Activated gamma-delta T cell treated with anti-CD3 and anti-CD28 coated beads, Interleukin-2, amount 50 U/mL, for 16 hours (primary cell): ENCODE measurements at regions not wholly inside any gene's neighbourhood (a gene's known extent, or its start where the extent isn't known, plus 50 kb on each side); places are given as distances from the start of the nearest gene placed in this dataset.

Source experiments
- DNase-seq: peaks from one replicate; pipeline ENCODE4 v3.0.0-alpha.2; 2020; ENCODE audit warnings: low read depth

DNA sequence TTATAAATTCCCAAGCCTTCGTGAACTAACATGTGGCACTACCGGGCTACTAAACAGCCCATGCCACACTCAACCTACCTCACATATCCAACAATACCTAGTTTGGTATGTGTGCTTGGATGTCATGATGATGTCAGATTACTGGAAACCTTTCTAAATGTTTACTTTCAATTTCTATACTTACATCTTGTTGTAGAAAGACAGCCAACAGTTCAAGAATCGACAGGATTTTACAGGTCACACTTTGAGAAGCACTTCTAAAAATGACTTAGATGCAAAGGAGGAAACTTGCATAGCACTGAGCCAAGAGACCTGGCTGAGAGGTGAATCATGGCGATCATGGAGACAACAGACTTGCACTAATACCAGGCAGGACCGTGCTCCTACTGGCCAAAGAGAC is 209.9 kb downstream of the COL4A1 start:
- DNase-seq = no peak

DNA sequence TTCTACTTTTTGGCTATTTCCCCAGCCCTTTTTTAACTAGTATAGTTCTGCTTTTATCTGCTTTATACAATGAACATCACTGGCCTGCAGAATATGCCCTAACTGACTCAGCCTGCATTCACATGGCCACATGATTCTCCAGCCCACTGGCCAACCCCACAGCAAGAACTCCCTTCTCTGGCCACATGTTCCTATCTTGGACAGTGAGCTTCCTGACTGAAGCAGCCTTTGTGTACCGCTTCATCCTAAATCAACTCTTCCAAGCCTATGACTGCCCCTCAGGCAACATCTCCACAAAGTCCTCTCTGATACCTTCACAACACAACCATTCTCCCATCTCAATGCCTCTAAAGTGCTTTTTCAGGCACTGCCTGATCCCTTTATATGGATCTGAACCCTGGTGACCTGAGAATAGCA is 214.1 kb downstream of the COL4A1 start:
- DNase-seq = no peak

GRCh38 chr13:110089815-110090214 is 217.1 kb downstream of the COL4A1 start:
- no peak for DNase-seq

DNA sequence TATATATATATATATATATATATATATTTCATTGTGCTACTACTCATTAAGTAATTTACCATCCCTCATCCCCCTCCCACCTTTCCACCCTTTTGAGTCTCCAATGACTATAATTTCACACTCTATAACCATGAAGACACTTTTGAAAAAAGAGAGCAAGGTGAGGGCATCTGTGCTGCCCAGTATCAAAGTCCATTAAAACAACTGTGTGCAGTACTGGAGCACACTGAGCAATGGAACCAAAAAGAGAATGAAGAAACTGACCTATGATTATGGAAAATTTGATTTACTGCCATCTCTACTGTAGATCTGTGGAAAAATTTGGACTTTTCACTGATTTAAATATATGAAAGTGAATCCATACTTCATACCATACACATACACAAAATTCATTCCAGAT is 217.9 kb downstream of the COL4A1 start:
- DNase-seq = no peak

DNA sequence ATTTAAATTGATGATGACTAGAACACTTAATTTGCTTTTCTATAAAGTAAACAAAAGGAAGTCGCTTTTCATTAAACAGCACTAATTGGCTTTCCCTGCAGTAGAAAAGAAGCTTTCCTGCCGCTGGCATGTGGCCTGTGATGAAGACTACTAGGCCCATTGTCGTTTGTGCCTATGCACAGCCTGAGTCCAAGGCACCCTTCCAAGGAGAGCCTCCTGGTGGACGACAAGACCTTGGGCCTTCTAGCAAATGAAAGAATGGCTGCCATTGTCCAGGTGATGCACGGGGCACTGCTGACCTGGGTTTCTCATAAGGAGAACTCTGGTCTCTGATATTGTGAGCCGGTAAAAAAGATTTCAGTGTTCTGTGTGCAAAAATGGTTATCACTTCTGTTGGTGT is 233.0 kb downstream of the COL4A1 start:
- DNase-seq = no peak

DNA sequence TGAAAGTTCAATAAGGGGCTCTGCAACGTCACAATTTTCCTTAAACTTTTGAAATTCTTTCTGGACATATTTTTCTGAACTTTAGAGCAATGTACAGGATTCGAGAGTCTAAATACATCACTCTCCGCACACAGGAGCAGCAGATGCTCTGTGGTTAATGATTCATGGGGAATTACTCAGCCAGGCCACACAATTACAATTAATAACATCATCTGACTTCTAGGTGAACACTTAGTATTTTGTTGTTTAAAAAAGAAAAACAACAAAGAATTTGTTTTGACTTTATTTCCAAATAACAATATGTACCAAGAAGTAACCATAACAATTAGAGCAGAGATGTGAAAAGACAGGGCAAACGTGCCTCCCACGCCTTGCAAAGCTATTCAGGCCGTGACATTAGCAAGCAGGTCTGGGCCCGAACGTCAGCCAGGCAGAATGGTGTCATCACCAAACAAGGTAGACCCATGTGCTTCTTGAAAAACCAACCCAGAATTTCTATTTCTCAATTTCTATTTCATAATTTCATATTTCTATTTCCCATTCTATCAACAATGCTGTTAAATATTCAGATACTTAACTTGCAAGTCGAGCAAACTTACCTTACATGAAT is 236.3 kb downstream of the COL4A1 start:
- no peak for DNase-seq

- no peak for DNase-seq
Measured at GRCh38 chr13:110070046-110070445, 236.9 kb downstream of the COL4A1 start.

DNA sequence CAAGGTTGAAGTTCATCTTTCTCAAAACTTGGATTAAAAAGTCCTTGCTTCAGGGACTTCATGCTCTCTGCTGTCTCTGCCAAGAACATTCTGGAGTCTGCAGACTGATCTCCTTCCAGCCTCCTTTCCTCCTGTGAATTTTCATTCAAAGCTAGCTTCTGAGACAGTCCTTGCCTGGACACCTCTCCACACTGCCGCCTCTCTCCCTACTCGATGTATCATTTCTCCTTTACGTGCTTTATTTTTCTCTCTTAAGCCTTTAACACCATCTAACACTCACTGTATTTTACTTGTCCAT is 238.8 kb downstream of the COL4A1 start:
- no peak for DNase-seq

GRCh38 chr13:110067355-110068175 is 239.4 kb downstream of the COL4A1 start:
- no peak for DNase-seq

- no peak for DNase-seq
Measured at GRCh38 chr13:110065780-110066179, 241.2 kb downstream of the COL4A1 start.

DNA sequence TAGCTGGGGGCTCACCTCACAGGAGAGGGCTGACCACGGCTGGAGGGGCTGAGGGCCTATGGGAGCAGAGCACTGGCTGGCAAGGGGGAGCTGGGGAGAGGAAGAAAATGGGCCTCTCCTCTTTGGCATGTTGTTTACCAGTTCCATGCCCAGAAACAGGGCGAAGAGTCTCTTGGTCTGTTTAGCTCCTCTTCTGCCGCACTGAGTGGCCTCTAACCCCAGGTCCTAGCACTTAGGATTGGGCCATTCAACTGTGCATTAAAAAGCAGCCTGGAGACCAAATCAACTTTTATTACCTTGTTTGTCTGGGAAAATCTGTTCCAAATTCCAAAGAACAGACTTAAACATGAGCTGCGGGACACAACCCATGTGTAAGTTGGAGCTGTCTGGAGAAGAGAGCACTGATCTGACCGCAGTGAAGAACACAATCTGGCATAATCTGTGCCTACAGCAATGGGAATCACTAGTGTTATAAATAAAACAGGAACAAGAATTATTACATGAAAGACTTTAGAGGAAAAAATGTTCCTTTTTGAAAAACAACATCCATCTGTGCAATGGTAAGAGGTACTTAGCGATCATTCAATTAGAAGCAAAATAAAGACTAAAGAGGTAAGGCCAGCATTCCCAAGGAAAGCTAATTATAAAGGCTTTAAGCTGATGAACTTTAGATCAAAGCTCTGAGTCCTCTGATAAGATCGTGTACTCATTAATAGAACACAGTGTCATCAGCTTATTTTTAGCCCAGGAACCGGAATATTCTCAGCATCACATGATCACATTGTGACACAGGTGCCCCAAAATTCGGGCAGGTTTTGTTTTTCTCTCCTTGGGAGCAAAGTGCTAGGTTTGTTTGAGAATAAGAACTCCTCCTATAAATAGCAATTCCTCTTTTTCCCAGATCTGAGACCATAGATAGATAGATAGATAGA is 243.2 kb downstream of the COL4A1 start:
- DNase-seq = no peak

DNA sequence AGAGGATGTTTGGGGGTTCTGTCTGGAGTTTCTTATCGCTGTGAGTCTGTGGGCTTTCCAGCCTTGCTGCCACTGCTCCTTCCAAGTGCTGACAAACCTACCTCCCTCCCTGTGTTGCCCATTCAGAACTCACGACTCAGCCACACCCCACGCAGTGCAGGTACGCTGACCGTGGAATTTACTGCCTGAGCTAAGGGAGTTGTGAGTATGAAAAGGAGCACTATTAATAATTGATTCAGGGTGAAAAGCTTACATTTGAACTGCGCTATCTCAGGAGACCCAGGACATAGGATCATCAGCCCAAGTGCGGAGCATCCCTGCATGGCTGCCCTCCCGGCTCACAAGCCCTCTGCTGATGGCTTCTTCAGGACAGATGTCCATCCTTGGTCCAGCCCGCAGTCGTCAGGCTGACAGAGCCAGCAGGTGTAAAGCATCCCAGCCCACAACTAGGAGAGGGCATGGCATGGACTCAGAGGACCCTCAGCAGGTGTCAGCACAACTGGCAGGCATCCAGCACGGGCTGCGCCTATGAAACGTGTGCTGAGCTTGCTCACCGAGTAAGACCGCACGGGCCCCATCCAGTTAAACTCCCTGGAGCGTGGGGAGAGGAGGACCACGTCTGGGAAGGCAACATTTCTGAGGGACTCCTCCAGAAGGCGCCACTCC is 244.0 kb downstream of the COL4A1 start:
- no peak for DNase-seq

- no peak for DNase-seq
Measured at GRCh38 chr13:110062077-110062776, 244.7 kb downstream of the COL4A1 start.

DNA sequence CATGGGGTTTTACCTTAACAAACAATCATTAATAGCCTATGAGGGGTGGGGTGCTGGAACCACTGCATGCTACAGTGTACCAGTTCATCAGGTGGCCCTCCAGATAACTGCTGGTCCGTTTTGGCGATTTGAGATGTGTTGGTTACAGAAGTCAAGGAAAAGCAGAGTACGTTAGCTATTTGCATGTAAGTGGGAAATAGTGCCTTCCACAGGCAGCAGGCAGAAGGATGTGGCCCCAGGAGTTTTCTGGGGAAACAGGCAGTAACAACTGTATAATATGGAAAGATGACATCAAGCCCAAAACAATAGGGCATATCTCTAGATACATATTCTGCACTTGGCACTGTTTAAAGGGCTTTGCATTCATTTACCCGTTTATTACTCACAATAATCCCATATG is 245.7 kb downstream of the COL4A1 start:
- DNase-seq = no peak

GRCh38 chr13:110057052-110057451 is 249.9 kb downstream of the COL4A1 start:
- DNase-seq = no peak

DNA sequence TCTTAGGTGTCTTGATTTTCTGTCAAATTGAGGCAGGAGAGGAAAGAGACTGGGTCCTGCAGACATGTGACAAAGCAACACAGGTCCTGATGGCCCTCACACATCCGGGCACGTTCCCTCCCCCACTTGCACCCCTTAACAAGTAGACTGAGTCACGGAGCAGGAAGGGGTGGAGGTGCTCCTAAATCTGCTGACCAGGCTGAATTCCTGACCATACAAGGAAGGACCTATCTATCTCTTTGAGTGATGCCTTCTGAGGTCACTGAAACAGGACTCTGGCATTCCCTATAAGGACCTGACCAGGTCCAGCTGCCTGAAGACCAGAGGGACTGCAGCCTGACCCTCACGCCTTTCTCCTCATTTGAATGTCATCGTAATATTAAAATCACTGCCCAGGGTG is 250.3 kb downstream of the COL4A1 start:
- DNase-seq = no peak

DNA sequence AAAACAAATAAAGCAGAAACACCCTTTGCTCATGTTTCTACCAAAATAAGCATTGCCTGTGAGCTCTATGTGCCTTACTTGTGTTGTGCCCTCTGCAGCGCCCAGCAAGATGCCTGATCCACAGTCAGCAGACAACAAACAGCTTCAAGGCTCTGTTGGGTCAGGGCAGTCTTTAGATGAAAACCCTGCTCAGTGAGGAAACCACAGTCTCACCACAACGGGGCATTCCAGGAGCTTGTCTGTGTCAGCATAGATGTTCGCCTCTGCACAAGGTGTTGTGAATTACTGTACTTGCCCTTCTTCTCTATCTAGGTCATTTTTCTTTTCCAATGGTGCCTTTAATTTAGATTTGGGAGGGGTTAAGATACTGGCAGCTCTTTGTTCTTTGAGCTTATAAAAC is 251.9 kb downstream of the COL4A1 start:
- no peak for DNase-seq

DNA sequence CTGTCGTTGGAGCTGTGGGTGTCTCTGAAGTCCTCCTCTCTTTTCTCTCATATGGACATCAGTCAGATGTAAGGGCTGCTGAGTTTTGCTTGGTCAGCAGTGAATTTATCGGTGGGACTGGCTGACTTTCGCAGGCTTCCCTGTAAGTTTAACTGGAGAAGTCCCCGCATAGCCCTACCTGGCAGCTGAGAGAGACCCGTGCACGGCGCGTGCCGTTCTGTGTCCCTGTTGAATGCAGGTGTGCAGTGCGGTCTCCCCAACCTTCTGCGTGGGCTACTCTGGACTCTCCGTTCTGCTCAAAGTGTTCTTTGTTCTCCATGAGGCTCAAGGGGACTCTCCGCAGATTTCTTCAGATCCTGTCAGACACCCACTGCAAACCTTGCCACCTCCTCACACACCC is 252.9 kb downstream of the COL4A1 start:
- no peak for DNase-seq

DNA sequence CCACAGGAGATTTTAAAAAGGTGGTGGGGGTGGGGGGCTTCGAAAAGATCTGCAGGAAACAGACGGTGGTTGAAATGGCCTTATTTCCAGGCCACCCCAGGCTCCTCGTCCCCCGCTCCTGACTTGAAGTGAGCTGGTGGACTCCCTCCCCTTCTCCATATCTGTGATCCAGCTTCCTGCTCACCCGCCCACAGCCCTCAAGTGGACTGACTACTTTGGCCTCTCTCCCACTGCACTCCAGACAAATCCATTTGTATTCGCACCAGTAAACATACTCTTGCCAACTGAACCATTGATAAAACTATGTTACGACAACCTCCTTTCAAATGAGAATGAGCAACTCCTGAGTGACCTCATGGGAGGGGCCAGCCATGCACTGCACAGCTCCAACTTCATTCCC is 259.5 kb downstream of the COL4A1 start:
- no peak for DNase-seq

- DNase-seq = no peak
Measured at GRCh38 chr13:110046811-110047210, 260.1 kb downstream of the COL4A1 start.

DNA sequence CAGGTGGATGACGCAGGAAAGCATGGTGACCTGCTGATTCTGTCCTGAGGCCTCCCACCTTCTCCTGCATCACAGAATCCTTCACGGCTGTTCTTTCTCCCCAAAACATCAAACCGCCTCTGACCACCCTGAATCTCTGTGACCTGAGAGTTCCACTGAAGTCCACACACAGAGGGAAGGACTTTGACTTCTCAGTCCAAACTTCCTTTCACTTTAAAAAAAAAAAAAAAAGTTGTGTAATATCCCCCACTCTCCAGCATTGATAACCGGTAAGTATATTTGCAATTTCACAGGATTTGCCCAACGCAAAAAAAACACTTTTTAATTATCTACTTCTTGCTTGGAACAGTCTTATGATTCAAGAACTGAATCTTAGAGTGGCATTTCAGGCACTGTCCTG is 259.5 kb upstream of the IRS2 start:
- no peak for DNase-seq

DNA sequence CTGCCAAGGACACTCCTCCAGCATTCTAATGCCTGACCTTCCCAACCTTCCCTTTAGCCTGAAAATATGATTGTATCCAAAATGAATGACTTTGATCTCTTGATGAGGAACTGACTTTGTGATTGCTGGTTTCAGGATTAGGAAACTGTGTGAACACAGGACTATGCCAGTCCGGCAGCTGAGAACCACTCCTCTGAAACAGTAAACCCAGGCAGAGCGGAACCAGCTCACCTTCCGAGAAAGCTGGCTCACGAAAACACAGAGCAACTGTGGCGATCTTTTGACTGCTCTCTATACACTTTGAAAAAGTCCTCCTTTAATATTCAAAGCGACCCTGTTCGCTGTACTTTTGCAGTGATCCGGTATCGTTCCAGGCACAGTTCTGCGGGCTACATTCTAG is 258.8 kb upstream of the IRS2 start:
- no peak for DNase-seq
